GM19467 (cell line): ENCODE measurements at regions not wholly inside any gene's neighbourhood (a gene's known extent, or its start where the extent isn't known, plus 50 kb on each side); places are given as distances from the start of the nearest gene placed in this dataset.
"Not testable (repeated sequence)": the region's sequence is repeated elsewhere in the genome, so short reads cannot be mapped to it uniquely, and the experiment has no call there.

Source experiments
- ATAC-seq: cut with Tn5 transposase; IDR thresholded peaks from one replicate; pipeline ENCODE4 v1.9.1; 2021; ENCODE audit warnings: mild to moderate bottlenecking, moderate library complexity; ENCODE audit not compliant: unreplicated experiment

GRCh38 chr10:23493711-23494110 is 54.8 kb downstream of the OTUD1 start:
- no peak for ATAC-seq

GRCh38 chr10:23496727-23497126 is 57.9 kb downstream of the OTUD1 start:
- ATAC-seq, result no peak

- no peak for ATAC-seq
Measured at GRCh38 chr10:23499372-23500132, 60.7 kb downstream of the OTUD1 start.

- ATAC-seq, result no peak
Measured at GRCh38 chr10:23505797-23506465, 67.1 kb downstream of the OTUD1 start.

- no peak for ATAC-seq
Measured at GRCh38 chr10:23512355-23513058, 73.6 kb downstream of the OTUD1 start.

GRCh38 chr10:23513621-23514020 is 74.7 kb downstream of the OTUD1 start:
- ATAC-seq, result not testable (repeated sequence)

- no peak for ATAC-seq
Measured at GRCh38 chr10:23514321-23514720, 75.4 kb downstream of the OTUD1 start.

GRCh38 chr10:23516530-23516929 is 77.7 kb downstream of the OTUD1 start:
- no peak for ATAC-seq

- no peak for ATAC-seq
Measured at GRCh38 chr10:23517155-23517554, 78.3 kb downstream of the OTUD1 start.

GRCh38 chr10:23521735-23522134 is 82.9 kb downstream of the OTUD1 start:
- ATAC-seq, result no peak

- no peak for ATAC-seq
Measured at GRCh38 chr10:23522345-23522744, 83.5 kb downstream of the OTUD1 start.

- ATAC-seq, result no peak
Measured at GRCh38 chr10:23523251-23523650, 84.4 kb downstream of the OTUD1 start.

GRCh38 chr10:23525406-23525805 is 86.5 kb downstream of the OTUD1 start:
- ATAC-seq, result no peak

- no peak for ATAC-seq
Measured at GRCh38 chr10:23528419-23528818, 89.5 kb downstream of the OTUD1 start.

GRCh38 chr10:23529625-23530024 is 90.8 kb downstream of the OTUD1 start:
- ATAC-seq, result no peak

GRCh38 chr10:23530079-23530478 is 91.2 kb downstream of the OTUD1 start:
- no peak for ATAC-seq

GRCh38 chr10:23533212-23533611 is 94.3 kb downstream of the OTUD1 start:
- ATAC-seq, result no peak

GRCh38 chr10:23534326-23534725 is 95.5 kb downstream of the OTUD1 start:
- ATAC-seq, result no peak

- no peak for ATAC-seq
Measured at GRCh38 chr10:23534761-23535160, 95.9 kb downstream of the OTUD1 start.

GRCh38 chr10:23535381-23535780 is 96.5 kb downstream of the OTUD1 start:
- no peak for ATAC-seq

- no peak for ATAC-seq
Measured at GRCh38 chr10:23538968-23539367, 100.1 kb downstream of the OTUD1 start.
